Urinary bladder (tissue), 3 donors: ENCODE measurements at regions not wholly inside any gene's neighbourhood (a gene's known extent, or its start where the extent isn't known, plus 50 kb on each side); places are given as distances from the start of the nearest gene placed in this dataset.

ENCODE experiments used
- DNase-seq: peaks from one replicate; pipeline ENCODE4 v3.0.0-alpha.2; 2015; ENCODE audit errors: extremely low spot score
- H3K27ac ChIP-seq: one replicate; pipeline ENCODE4 v1.5.1; 2013; ENCODE audit warnings: low read depth, mild to moderate bottlenecking, moderate library complexity
- H3K36me3 ChIP-seq: one replicate; pipeline ENCODE4 v1.6.1; 2013; ENCODE audit warnings: mild to moderate bottlenecking, moderate library complexity; ENCODE audit not compliant: insufficient read depth
- H3K4me1 ChIP-seq: one replicate; pipeline ENCODE4 v1.6.1; 2013; ENCODE audit warnings: mild to moderate bottlenecking, moderate library complexity; ENCODE audit not compliant: insufficient read depth
- H3K4me3 ChIP-seq: one replicate; pipeline ENCODE4 v1.5.1; 2013; ENCODE audit warnings: low read depth, low read length
- WGBS: extraction: QIAGEN DNeasy Blood & Tissue Kit; methylation state at CpG from one replicate; pipeline ENCODE4 v1.1.7; 2013; 5-methylcytosine and 5-hydroxymethylcytosine counted together
- donor health status: healthy with polysubstance abuse.
- donor health status: healthy.

GRCh38 chr2:6576302-6576701 lies 289.4 kb downstream of the CMPK2 start:
- 60% methylated on average over 2 of the region's 2 CpGs for WGBS
- H3K4me3 ChIP-seq = no peak overlapping the region
- no peaks in the 10 kb centered on the region for H3K36me3 ChIP-seq
- no peak for DNase-seq
- no peaks in the 10 kb centered on the region for H3K4me1 ChIP-seq
- H3K27ac ChIP-seq = no peak overlapping the region

- Histone ChIP-seq H3K27ac (no peak overlapping the region), H3K4me3 (no peak overlapping the region), H3K36me3 (no peaks in the 10 kb centered on the region), H3K4me1 (no peaks in the 10 kb centered on the region)
- no peak for DNase-seq
- WGBS = 81% methylated on average over 3 of the region's 3 CpGs
These were observed 287.7 kb downstream of the CMPK2 start for GRCh38 chr2:6577960-6578359.

- Histone ChIP-seq H3K36me3 (no peaks in the 10 kb centered on the region), H3K27ac (no peak overlapping the region), H3K4me1 (no peaks in the 10 kb centered on the region), H3K4me3 (no peak overlapping the region)
- no peak for DNase-seq
- WGBS = 70% methylated on average over 4 of the region's 4 CpGs
These were observed 287.3 kb downstream of the CMPK2 start for GRCh38 chr2:6578416-6578815.

- no peak for DNase-seq
- no peak overlapping the region for H3K4me3 ChIP-seq
- no peaks in the 10 kb centered on the region for H3K4me1 ChIP-seq
- H3K27ac ChIP-seq = no peak overlapping the region
- no peaks in the 10 kb centered on the region for H3K36me3 ChIP-seq
These were observed 286.4 kb downstream of the CMPK2 start for GRCh38 chr2:6579281-6579680.

GRCh38 chr2:6580982-6581381 lies 284.7 kb downstream of the CMPK2 start:
- no peak for DNase-seq
- no peak overlapping the region for H3K4me3 ChIP-seq
- no peak overlapping the region for H3K27ac ChIP-seq
- no peaks in the 10 kb centered on the region for H3K4me1 ChIP-seq
- WGBS = 78% methylated on average over 4 of the region's 4 CpGs
- no peaks in the 10 kb centered on the region for H3K36me3 ChIP-seq

- 75% methylated on average over 6 of the region's 6 CpGs for WGBS
- no peaks in the 10 kb centered on the region for H3K4me1 ChIP-seq
- no peak overlapping the region for H3K27ac ChIP-seq
- DNase-seq = no peak
- H3K4me3 ChIP-seq = no peak overlapping the region
- H3K36me3 ChIP-seq = no peaks in the 10 kb centered on the region
These were observed 276.6 kb downstream of the CMPK2 start for GRCh38 chr2:6589150-6589549.

GRCh38 chr2:6590442-6590841 lies 275.3 kb downstream of the CMPK2 start:
- H3K4me1 ChIP-seq = no peaks in the 10 kb centered on the region
- no peak overlapping the region for H3K4me3 ChIP-seq
- no peak for DNase-seq
- 69% methylated on average over 3 of the region's 3 CpGs for WGBS
- no peaks in the 10 kb centered on the region for H3K36me3 ChIP-seq
- no peak overlapping the region for H3K27ac ChIP-seq

GRCh38 chr2:6602471-6602870 lies 263.2 kb downstream of the CMPK2 start:
- Histone ChIP-seq H3K27ac (no peak overlapping the region), H3K36me3 (no peaks in the 10 kb centered on the region), H3K4me3 (no peak overlapping the region), H3K4me1 (no peaks in the 10 kb centered on the region)
- DNase-seq = no peak
- WGBS = 92% methylated on average over 4 of the region's 4 CpGs

GRCh38 chr2:6605836-6606505 lies 259.7 kb downstream of the CMPK2 start:
- no peaks in the 10 kb centered on the region for H3K4me1 ChIP-seq
- no peak for DNase-seq
- 62% methylated on average over 7 of the region's 7 CpGs for WGBS
- no peak overlapping the region for H3K27ac ChIP-seq
- H3K36me3 ChIP-seq = no peaks in the 10 kb centered on the region
- H3K4me3 ChIP-seq = no peak overlapping the region

GRCh38 chr2:6617794-6618193 lies 247.9 kb downstream of the CMPK2 start:
- H3K4me3 ChIP-seq = no peak overlapping the region
- H3K36me3 ChIP-seq = no peaks in the 10 kb centered on the region
- H3K4me1 ChIP-seq = no peaks in the 10 kb centered on the region
- no peak overlapping the region for H3K27ac ChIP-seq
- no peak for DNase-seq
- WGBS = 87% methylated on average over 4 of the region's 4 CpGs

GRCh38 chr2:6618201-6618600 lies 247.5 kb downstream of the CMPK2 start:
- Histone ChIP-seq H3K4me3 (no peak overlapping the region), H3K4me1 (no peaks in the 10 kb centered on the region), H3K36me3 (no peaks in the 10 kb centered on the region), H3K27ac (no peak overlapping the region)
- DNase-seq = no peak
- 89% methylated on average over 6 of the region's 6 CpGs for WGBS

- no peak for DNase-seq
These were observed 242.0 kb downstream of the CMPK2 start for GRCh38 chr2:6623746-6624145.

GRCh38 chr2:6626401-6627012 lies 239.2 kb downstream of the CMPK2 start:
- Histone ChIP-seq H3K4me3 (no peak overlapping the region), H3K36me3 (no peaks in the 10 kb centered on the region), H3K27ac (no peak overlapping the region), H3K4me1 (no peaks in the 10 kb centered on the region)
- no peak for DNase-seq
- WGBS = 45% methylated on average over 8 of the region's 8 CpGs

More at GRCh38 chr2:6623746-6624145, 242.0 kb downstream of the CMPK2 start:
- Histone ChIP-seq H3K27ac (no peak overlapping the region), H3K4me1 (no peaks in the 10 kb centered on the region), H3K4me3 (no peak overlapping the region), H3K36me3 (no peaks in the 10 kb centered on the region)
- 58% methylated on average over 2 of the region's 2 CpGs for WGBS

GRCh38 chr2:6627316-6627715 lies 238.4 kb downstream of the CMPK2 start:
- H3K4me3 ChIP-seq = no peak overlapping the region
- 91% methylated on average over 4 of the region's 4 CpGs for WGBS

More at GRCh38 chr2:6627316-6627715, 238.4 kb downstream of the CMPK2 start:
- DNase-seq = no peak
- Histone ChIP-seq H3K27ac (no peak overlapping the region), H3K4me1 (no peaks in the 10 kb centered on the region), H3K36me3 (no peaks in the 10 kb centered on the region)
